HG02610 (cell line): ENCODE measurements at regions not wholly inside any gene's neighbourhood (a gene's known extent, or its start where the extent isn't known, plus 50 kb on each side); places are given as distances from the start of the nearest gene placed in this dataset.

Source experiments
- ATAC-seq: cut with Tn5 transposase; IDR thresholded peaks from one replicate; pipeline ENCODE4 v1.9.1; 2021; ENCODE audit warnings: mild to moderate bottlenecking, moderate library complexity; ENCODE audit not compliant: unreplicated experiment

DNA sequence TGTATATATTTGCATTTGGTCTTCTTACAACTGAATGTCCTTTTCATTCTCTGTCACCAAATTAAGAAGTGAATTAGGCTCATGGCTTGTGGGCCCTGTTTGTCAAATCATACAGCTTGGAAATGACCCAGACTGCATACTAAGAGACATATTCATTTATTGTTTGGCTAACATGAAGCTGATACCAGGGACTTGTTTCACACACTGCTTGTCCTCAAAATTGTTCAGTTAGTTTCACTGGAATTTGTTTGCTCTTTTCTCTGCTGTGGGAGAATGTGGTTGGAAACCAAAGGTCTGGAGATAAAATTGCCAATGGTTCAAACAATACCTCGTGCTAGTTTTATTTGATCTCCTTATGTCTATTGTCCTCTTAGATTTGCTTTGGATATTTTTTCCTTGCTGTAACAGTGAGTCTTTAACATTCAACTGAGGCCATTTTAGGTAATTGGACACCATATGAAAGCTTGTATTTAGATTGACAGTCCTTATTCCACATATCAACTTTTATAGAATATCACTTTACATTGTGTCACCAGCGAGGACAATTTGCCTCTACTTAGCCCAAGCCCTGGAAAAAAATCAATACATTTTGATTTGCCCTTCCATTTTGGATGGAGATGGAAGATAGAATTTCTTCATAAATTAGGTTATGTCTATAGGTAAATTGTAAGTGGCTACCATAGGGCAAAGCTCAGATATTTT is 144.3 kb upstream of the MTAP start:
- no peak for ATAC-seq

DNA sequence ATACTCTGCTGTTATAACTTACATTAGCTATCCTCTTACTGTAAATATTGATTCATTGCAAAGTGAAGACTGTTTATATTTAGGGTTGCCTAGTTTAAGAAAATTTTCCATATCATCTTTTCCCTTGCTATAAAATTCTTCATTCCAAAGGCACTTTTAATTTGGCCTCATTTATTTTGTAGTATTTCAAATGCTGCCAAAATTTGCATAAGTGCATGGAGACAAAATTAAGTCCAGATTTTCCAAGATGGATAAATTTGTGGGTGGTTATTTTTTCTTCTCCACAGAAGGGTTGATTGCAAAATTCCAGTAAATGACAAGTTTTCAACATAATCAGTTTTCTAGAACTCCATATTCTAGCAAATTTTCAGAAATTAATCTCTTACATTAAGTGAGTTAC is 141.5 kb upstream of the MTAP start:
- ATAC-seq: no peak

DNA sequence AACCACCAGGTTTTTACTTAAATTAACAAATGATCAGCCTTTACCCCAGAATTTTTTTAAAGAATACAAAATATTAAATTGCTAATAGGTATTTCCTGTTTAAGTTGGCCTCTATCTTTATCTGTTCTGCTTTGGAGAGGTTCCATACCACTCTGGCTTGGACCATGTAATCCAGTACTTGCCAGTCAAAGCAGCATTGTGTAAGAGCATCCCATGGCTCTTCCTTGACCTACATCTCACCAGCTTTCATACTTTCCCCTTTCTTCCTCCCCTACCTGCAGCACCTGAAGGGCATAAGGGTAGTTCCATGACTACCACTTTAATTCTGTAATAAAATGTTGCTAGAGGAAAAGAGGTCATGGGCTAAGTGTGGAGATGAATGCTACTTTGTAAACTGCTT is 140.8 kb upstream of the MTAP start:
- ATAC-seq: no peak

DNA sequence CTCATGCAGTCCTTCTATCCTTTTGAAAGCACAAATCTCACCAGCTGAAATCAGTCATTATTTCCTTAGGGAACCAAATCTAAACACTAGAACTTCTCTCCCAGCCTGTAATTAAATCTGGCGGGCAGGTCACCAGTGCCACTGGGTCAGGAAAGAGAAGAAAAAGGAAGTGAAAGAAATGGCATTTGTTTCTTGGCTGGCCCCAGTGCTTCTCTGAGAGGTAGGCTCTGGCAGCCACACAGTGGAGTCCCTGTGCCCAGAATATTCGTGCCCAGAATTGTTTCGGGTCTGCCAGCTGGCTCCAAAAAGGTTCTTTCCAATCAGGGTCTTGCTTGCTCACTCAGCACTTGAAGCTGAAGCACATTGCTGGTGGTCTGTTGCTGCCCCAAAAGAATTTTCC is 133.9 kb upstream of the MTAP start:
- ATAC-seq: no peak

DNA sequence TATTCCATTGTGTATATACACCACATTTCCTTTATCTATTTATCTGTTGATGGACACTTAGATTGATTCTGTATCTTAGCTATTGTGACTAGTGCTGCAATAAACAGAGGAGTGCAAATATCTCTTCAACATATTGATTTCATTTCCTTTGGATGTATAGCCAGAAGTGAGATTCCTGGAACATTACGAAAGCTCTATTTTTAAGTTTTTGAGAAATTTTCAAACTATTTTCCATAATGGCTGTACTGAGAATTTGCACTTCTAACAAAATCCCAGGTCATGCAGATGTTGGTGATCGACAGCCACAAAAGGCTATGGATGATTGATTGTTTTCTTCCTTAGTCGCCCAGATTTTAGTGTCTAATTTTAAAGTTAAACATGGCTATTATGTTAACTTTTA is 132.7 kb upstream of the MTAP start:
- no peak for ATAC-seq

DNA sequence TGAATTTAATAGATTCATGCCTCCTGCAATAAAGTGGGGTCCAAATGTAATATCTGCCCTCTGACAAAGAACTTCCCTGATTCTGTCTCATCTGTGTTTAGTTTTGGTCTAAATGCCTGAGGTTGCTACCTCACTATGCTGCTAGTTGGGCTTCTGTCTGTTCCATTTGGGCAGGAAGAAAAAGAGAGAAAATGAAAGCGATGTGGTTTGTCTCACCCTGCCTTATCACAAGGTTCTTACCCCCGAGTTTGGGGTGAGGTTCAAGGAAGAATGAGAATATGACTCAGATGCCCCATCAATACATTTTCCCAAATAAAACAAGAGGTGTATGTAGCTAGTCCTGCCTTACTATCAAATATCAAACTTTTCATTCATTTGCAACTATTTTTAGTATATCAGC is 132.1 kb upstream of the MTAP start:
- no peak for ATAC-seq

DNA sequence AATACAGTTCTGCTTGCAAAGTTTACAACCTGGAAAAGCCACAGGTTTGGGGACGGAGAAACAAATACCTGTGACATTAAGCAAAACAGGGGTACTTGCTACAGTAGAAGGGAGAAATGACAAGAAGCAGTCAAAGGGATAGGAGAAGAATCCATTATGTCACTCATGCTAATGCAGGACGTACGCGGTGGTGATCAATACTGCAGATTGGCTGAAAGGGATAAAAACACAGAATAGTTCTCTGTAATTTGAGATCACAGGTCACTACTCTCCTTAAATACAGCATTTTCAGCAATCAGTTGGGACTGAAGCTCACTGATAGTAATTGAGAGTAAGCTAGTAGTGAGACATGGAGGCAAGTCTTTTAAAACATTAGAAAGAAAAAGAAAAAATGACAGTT is 130.3 kb upstream of the MTAP start:
- ATAC-seq: no peak

DNA sequence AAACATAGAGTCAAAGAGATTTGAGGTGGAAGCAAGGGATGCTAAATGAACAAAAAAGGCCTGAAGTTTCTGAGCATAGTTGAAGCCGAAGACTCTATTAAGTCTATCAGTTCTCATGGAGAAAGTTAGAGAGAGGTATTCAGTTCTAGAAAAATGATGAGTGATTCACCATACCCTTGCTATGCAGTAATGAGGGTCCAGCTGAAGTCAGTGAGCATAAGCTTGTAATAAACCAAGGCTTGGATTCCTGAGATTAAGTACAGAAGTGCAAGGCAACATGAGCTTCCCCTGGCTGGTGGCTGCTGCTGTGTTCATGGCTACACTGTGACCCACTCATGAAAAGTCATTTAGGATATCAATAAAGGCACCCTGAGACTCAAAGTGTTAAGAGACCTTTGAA is 129.7 kb upstream of the MTAP start:
- no peak for ATAC-seq

DNA sequence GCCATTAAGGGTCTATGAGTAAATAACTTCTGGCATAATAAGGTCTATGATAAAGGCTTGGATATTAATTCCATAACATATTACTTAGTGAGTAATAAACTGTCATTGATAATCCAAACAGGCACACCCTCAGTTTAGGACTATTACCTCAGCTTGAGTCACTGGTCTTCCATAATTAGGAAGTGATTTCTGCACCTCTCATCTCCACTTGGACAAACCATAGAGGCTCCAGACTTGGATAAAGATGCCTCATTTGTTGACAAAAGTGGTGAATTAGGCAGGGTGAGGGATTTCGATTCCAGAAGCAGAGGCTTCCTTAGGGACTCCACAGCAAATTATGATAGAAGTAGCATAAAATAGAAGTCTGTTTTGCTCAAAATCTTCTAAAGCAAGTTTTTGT is 127.5 kb upstream of the MTAP start:
- ATAC-seq: no peak

DNA sequence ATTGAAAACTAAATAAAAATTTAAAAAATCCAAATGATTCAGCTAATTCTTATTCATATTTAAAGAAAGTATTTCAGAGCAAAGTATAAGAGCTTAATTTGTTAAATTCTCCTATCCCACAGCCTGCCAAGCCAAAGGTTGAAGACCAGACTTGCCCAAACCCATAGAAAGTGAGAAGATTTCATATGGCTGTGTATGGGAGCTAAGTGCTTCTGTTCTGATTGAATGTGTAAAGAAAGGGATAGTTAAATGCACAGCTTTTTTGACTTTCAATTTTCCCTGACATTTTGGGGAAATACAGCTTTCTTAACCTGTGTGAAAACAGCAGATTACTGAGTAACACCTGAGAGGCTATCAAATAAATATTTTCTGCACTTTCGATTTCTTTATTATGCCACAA is 125.0 kb upstream of the MTAP start:
- ATAC-seq: no peak

DNA sequence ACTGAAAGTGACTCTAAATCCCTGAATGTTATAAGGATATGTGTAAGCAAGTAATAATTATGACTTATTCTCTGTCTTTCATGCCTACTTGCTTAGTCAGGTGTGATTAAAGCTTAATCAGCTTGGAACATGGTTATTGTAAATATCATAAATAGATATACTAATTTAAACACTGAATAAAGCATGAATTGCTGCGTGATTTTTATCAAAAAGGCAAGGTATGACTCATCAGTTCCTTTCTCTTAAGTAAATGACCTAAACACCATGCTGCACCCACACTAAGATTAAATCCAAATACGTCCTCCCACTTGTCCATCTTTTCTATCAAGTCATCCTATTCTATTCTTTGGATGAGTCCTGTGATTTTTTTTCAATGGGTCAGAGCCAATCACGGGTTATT is 124.6 kb upstream of the MTAP start:
- ATAC-seq: no peak

DNA sequence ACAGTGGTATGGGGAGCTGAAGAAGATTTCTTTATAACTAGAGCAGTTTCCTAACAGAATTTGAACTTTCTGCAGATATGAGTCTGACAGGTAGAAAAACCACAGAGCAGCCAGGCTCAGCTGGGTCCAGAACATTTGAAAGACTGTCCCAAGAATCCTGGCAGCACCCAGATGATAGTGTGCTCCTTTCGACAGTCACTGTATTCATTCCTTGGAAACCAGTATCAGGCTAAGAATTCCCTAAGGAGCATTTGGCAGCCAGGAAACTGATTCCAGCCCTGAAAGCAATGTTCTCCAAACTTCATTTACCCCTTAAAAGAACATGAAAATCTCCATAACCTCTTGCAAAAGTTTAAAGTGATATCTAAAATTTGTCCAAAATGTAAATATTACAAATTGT is 123.0 kb upstream of the MTAP start:
- ATAC-seq: no peak

DNA sequence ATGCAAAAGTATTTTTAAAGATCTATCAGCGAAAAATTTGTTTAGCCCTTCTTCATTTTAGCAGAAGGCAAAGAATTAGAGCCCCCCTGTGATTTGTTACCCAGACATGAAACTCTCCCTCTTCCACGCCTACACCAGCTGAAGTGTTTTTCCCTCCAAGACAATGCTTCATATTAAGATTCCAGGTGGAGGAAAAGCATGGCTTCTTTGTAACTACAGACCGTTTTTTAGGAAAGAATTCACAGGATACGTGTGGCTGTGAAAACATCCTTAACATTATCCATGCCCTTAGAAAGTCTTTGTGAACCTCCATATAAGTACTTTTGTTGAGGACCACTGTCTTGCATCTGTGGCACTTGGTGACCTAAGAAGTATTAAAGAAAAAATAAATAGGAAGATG is 121.8 kb upstream of the MTAP start:
- ATAC-seq: no peak

DNA sequence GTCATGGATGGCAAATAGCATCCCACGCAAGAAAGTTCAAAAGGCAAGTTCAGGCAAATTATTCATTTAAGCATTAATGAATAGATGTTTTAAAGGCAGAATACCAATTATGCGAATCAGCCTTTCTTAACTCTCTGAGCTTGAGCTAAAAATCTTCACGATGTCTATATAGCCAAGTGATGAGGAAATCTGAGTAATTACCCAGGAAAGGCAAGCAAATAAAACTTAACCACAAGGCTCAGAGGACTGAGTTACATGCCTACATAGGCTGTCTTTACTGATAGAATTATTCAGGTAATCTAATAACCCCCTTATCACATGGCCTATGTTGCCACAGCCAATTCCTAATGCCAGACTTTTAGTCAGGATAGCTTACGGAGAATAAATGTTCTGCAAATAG is 120.8 kb upstream of the MTAP start:
- ATAC-seq: no peak

DNA sequence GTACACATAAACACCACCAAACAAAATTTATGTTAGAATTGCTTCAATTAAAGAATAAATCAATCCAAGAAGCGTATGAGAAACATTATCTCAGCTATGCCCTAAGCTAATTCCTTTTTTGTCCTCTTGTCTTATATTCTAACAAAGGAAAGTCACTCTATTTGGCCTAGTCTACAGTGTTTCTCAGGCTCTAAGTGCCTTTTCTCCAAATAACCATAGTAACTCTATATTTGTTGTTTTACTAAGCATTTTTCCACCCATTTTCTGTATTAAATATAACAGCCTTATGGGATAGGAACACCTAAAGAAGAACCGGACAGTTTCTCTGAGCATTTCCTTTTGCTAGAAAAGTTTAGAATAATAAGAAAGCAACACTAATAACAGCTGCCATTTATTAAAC is 120.1 kb upstream of the MTAP start:
- no peak for ATAC-seq

DNA sequence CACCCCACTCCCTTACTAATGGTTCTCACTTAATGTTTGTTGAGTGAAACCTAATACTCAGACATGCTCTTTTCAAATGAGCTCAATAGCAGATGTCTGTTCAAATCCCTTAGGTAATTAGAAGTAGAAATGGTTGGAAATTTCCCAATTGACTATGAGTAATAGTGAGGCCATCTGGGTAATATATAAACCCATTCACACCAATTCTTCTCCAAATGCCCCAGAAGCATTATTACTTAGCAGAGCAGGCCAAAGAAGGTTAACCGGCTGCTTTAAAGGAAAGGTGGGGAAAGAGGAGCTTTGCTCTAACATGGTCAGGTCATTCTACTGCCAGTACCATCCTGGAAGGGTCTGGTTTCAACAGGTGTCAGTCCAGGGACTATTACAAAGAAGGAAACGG is 119.5 kb upstream of the MTAP start:
- no peak for ATAC-seq

DNA sequence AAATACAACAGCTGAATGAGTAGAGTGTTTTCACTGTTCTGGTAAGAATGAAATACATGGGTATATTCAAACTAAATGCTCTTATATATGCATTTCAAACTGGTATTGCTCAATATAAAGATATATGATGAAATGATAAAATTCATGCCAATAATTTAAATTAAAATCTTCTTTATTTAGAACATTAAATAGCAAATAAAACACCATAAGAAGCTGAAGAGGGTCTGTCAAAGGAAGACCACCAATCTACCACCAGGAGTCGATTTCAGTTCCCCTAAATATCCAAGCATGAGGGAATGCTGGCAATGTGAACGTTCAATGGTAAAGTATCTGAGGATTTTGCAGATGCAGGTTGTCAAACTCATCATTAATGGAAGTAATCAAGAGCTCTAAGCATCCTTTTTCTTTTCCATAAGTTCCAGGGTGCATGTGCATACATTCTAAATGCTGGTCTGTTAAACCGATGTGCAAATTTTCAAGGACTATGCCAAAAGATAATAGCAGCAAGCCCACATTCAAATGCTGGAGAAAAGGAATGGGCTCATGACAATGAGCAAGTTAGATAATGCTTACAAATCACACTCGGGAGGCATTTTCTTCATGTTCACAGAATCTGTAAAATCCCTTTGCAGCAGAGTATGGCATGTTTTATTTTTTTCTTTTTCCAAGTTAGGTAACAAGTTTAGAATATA is 118.8 kb upstream of the MTAP start:
- ATAC-seq: no peak

DNA sequence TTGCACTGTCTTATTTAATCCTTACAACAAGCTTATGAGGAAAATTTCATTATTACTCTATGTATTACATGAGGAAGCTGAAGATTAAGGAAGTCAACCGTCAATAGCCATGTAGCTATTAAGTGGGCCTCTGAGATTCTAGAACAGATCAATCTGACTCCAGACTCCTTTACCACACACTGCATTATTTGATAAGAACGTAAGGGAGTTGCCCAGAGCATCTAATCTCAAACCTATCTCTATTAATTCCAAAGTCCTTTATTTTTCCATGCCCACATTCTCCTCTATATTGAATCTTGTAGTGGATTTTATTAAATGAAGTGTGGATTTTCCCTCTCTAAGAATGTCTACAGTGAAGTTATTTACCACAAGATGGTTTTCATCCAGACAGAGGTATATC is 118.2 kb upstream of the MTAP start:
- no peak for ATAC-seq

DNA sequence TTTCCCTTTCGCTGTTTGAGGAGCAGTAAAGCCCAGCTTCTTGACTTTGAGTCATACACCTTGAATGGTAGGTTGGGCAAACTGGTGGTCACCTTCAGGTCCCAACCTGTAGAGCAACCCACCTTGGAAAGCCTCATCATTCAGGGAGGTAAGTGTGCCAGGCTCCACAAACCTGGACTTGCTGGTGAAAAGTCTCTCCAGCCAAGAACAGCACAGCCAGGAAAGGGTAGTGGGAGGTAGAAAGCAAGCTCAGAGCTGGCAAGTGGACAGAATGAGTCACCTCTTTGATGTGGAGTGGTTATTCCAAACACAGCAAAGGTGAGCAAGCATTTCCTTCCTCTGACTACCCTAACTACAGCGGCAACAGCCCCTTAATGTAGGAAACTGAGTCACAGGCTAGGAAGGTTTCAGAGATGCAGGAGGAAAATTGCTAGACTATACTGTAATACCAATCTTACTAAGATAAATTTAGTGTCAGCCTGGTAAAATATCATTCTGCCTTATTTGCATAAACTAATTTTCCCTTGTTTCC is 117.5 kb upstream of the MTAP start:
- no peak for ATAC-seq

DNA sequence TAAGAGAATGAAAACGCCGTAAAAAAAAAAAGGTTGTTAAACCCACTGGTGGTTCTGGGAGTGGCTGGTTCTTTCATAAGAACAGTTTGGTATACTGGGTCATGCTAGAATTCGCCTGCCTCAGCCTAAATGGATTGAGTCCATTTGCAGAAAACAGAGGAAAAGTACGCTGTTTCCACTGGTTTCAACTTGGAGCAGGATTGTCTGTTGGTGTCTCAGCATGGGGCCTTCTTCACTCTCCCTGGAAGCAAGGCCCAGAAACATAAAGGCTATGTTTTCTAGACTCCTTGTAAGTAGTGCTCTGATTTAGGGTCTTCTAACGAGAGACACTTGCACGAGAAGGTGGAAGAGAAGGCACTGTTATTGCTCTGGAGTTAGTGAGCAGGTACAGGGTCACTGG is 116.9 kb upstream of the MTAP start:
- ATAC-seq: no peak

DNA sequence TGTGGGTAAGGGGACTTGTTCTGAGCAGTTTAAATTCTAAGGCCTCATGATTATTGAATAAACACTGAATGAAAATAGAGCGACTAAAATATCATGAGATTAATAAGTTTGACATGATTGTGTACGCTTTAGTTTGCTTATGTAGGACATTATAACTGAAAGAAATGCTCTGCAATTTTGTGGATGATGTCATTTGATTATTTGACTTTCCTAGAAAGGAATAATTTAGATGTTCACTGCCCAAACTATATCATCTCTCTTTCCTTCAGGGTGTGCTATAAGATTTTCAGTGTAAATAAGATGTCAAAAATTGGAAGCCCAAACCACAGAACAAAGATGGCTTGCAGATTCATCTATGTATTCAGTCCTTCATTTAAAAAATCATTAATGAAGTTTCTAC is 115.7 kb upstream of the MTAP start:
- ATAC-seq: no peak

DNA sequence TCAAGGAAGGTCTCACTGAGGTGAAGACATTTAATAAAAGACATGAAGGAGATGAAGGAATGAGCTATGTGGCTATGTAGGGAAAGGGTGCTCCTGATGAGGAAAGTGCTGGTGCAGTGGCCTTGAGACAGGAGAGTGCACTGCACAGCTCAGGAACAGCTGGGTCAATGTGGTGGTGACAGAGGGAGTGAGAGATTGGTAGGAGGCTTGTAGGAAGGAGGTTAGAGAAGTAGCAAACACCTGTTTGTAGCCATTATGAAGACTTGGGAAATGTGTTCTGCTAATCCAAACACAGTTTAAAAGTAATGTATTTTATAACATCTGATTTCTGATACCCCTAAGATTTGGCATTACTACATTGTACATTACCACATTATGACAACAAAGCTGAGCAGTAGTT is 115.1 kb upstream of the MTAP start:
- no peak for ATAC-seq
